Vagina (tissue), 2 donors: ENCODE measurements at regions not wholly inside any gene's neighbourhood (a gene's known extent, or its start where the extent isn't known, plus 50 kb on each side); places are given as distances from the start of the nearest gene placed in this dataset.

ENCODE experiments used
- DNase-seq, 2 donors: peaks; one replicate each; pipeline ENCODE4 v3.0.0-alpha.2; 2017; ENCODE audit errors: extremely low spot score in 2 of 2
- H3K27ac ChIP-seq: fragments of 200-600 bp; sonication (generic); one replicate; pipeline ENCODE4 v1.5.1; 2019
- H3K27me3 ChIP-seq: fragments of 200-600 bp; sonication (generic); one replicate; pipeline ENCODE4 v1.5.1; 2019
- H3K36me3 ChIP-seq, 2 donors: fragments of 200-600 bp; sonication (generic); one replicate each; pipeline ENCODE4 v1.5.1; 2017 to 2019
- H3K4me1 ChIP-seq: fragments of 200-600 bp; sonication (generic); one replicate; pipeline ENCODE4 v1.5.1; 2019
- H3K4me3 ChIP-seq, 2 donors: fragments of 200-600 bp; sonication (generic); 1 replicate in 1 of 2; 2 replicates in 1 of 2; pipeline ENCODE4 v1.5.1; 2016 to 2019
- H3K9me3 ChIP-seq: fragments of 200-600 bp; sonication (generic); one replicate; pipeline ENCODE4 v1.5.1; 2019
- CTCF ChIP-seq, 3 experiments: fragments of 450-650 bp in 2 of 3; fragments of 200-600 bp in 1 of 3; sonication (generic) in 1 of 3; IDR thresholded peaks; one replicate each; pipeline ENCODE4 v1.5.1; 2017 to 2019; ENCODE audit warnings: antibody characterized with exemption in 3 of 3, mild to moderate bottlenecking in 2 of 3, moderate library complexity in 2 of 3
- POLR2A ChIP-seq, 2 donors: fragments of 450-650 bp; IDR thresholded peaks; one replicate each; pipeline ENCODE4 v1.6.1; 2017; ENCODE audit warnings: antibody characterized with exemption in 2 of 2, mild to moderate bottlenecking in 2 of 2, moderate library complexity in 2 of 2
- POLR2AphosphoS5 ChIP-seq, 2 donors: sonication (generic); formaldehyde crosslinking; IDR thresholded peaks; one replicate each; pipeline ENCODE4 v1.9.0; 2017; ENCODE audit warnings: antibody characterized with exemption in 2 of 2, mild to moderate bottlenecking in 2 of 2, low read depth in 1 of 2; ENCODE audit not compliant: insufficient read depth in 1 of 2
- intact Hi-C: fragments of 100-400 bp; cut with DNase I; formaldehyde crosslinking; loops from one replicate; pipeline ENCODE4 v1.15.1; 2023

DNA sequence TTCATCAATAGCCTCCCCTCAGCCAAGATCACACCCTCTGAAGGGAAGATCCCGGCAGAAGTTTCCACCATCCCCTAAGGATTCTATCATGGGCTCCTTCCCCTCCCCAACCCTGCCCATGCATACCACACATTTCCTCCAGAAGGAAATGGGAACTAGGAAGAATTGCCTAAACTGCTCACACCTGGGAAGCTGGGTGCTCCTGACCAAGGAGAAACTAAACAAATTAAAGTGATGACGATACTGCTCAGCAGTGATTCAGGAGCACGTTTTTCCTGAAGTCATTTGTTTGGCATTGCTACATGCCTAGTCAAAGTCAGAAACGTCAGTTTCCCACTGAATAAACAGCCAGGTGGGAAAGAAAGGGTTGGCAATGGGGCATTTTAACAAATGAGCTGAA is 136.1 kb upstream of the CDYL start:
- Histone ChIP-seq H3K4me1 (no peaks in the 10 kb centered on the region), H3K9me3 (no peaks in the 10 kb centered on the region), H3K27ac (no peak overlapping the region), H3K4me3 (no peak overlapping the region), H3K36me3 (no peaks in the 10 kb centered on the region), H3K27me3 (no peaks in the 10 kb centered on the region)
- intact Hi-C loops = no loop called here
- TF ChIP-seq CTCF (IDR thresholded peaks at IDR 0.05) (no peak), POLR2AphosphoS5 (IDR thresholded peaks at IDR 0.05; ENCODE audit: insufficient read depth in 1 of 2, low read depth in 1 of 2) (no peak), POLR2A (IDR thresholded peaks at IDR 0.05) (no peak)
- DNase-seq = no peak

DNA sequence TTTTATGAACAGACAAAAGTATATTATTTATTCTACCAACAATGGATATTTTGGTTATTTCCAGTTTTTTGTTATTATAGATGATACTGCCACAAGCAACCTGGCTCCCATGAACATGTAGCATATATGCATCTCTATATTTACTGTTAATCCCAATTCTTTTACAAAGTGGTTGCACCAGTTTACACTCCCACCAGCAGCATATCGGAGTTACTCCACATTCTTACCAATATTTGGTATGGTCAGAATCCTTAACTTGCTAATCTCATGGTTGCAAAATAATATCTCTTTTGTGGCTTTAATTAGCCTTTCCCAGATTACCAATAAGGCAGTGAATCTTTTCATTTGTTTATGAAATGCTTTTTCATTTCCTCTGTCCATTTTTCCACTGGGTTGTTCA is 137.6 kb upstream of the CDYL start:
- intact Hi-C loops = no loop called here
- Histone ChIP-seq H3K27ac (no peak overlapping the region), H3K4me3 (no peak overlapping the region), H3K36me3 (no peaks in the 10 kb centered on the region), H3K27me3 (no peaks in the 10 kb centered on the region), H3K9me3 (no peaks in the 10 kb centered on the region), H3K4me1 (no peaks in the 10 kb centered on the region)
- TF ChIP-seq CTCF (IDR thresholded peaks at IDR 0.05) (no peak), POLR2AphosphoS5 (IDR thresholded peaks at IDR 0.05; ENCODE audit: insufficient read depth in 1 of 2, low read depth in 1 of 2) (no peak), POLR2A (IDR thresholded peaks at IDR 0.05) (no peak)
- DNase-seq = no peak

DNA sequence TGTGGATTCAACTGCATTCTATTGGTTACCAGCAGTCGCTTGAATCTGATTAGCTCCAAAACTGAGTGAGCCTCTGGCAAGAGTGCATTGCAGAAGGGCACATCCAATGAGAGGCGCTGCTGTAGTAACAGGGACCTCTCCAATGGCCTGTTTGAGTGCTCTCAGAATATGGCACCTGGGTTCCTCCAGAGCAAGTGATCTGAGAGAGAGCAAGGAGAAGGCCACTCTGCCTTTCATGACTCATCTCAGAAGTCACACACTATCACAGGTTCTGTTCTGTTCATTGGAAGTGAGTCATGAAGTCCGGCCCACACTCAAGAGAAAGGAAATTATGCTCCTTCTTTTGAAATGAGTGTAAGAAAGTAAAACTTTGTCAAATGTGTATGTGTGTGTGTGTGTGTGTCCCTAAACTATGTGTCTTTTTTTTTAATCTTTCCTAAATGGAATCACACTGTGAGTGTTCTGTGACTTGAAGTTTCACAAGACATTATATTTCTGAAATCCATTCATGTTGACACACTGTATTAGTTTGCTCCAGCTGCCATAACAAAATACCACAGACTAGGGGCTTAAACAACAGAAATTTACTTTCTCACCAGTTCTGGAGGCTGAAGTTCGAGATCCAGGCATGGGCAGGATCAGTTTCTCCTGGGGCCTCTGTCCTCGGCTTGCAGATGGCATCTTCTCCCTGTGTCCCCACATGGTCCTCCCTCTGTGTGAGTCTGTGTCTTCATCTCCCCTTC is 138.3 kb upstream of the CDYL start:
- Histone ChIP-seq H3K9me3 (no peaks in the 10 kb centered on the region), H3K27me3 (no peaks in the 10 kb centered on the region), H3K4me3 (no peak overlapping the region), H3K4me1 (no peaks in the 10 kb centered on the region), H3K27ac (no peak overlapping the region), H3K36me3 (no peaks in the 10 kb centered on the region)
- intact Hi-C loops = no loop called here
- no peak for TF ChIP-seq POLR2A (IDR thresholded peaks at IDR 0.05)
- TF ChIP-seq POLR2AphosphoS5 (IDR thresholded peaks at IDR 0.05; ENCODE audit: insufficient read depth in 1 of 2, low read depth in 1 of 2) = peak in 1 of 2 donors; percentile 10
- no peak for DNase-seq

GRCh38 chr6:4636881-4637224 is 139.4 kb upstream of the CDYL start:
- no peaks in the 10 kb centered on the region for H3K36me3 ChIP-seq
- TF ChIP-seq POLR2A (IDR thresholded peaks at IDR 0.05) (no peak), CTCF (IDR thresholded peaks at IDR 0.05) (no peak), POLR2AphosphoS5 (IDR thresholded peaks at IDR 0.05; ENCODE audit: insufficient read depth in 1 of 2, low read depth in 1 of 2) (no peak)
- no peaks in the 10 kb centered on the region for H3K27me3 ChIP-seq
- no peaks in the 10 kb centered on the region for H3K4me1 ChIP-seq
- no peaks in the 10 kb centered on the region for H3K9me3 ChIP-seq
- intact Hi-C loops = no loop called here
- no peak overlapping the region for H3K4me3 ChIP-seq
- no peak overlapping the region for H3K27ac ChIP-seq
- DNase-seq = no peak

DNA sequence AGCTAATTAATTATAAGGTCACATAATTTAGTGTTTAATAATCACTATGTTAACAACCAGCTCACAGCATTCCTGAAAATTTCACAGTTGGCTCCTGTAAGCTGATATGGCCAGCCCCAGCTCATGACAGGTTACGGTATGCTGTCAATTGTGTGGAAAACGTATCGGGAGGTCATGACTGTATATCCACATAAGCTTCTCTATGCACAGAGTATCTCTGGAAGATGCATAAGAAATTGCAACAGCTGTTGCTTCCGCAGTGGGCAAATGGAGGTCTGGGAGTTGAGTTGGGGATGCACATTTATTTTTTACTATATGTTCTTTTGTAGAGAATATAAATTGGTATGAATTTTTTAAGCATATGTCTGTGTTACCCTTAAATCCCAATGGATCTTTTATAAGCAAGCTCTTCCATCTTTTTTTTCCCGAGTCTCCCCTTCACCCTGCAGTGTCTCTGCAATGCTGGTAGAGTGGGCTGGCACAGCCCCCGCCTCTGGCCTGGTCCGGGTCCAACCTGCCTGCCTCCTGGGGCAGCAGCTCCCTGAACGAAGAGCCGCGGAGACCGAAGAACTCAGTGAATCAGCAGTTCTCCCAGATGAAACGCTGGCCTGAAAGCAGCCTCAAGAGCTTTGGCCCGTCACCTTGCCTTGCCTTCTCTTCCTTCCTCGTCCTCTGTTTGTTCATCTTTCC is 139.9 kb upstream of the CDYL start:
- no peak overlapping the region for H3K27ac ChIP-seq
- no peak overlapping the region for H3K4me3 ChIP-seq

More for the DNA sequence above, 139.9 kb upstream of the CDYL start:
- DNase-seq = no peak
- TF ChIP-seq CTCF (IDR thresholded peaks at IDR 0.05) (no peak), POLR2A (IDR thresholded peaks at IDR 0.05) (no peak), POLR2AphosphoS5 (IDR thresholded peaks at IDR 0.05; ENCODE audit: insufficient read depth in 1 of 2, low read depth in 1 of 2) (no peak)
- Histone ChIP-seq H3K4me1 (no peaks in the 10 kb centered on the region), H3K27me3 (no peaks in the 10 kb centered on the region), H3K9me3 (no peaks in the 10 kb centered on the region), H3K36me3 (no peaks in the 10 kb centered on the region)
- intact Hi-C loops = no loop called here
